Endodermal cell (in vitro differentiated cells): ENCODE measurements at regions not wholly inside any gene's neighbourhood (a gene's known extent, or its start where the extent isn't known, plus 50 kb on each side); places are given as distances from the start of the nearest gene placed in this dataset.
A peak's percentile ranks its signal among the peaks of the same experiment; 100 is the strongest.

Source experiments
- DNase-seq: peaks from one replicate; pipeline ENCODE4 v3.0.0-alpha.2; 2017
- H3K27ac ChIP-seq: 2 replicates; pipeline ENCODE4 v1.5.1; 2013; ENCODE audit warnings: mild to moderate bottlenecking, low read depth, low read length, moderate library complexity
- H3K27me3 ChIP-seq: 2 replicates; pipeline ENCODE4 v1.6.1; 2013; ENCODE audit warnings: mild to moderate bottlenecking, low read length, moderate library complexity; ENCODE audit not compliant: insufficient read depth, control insufficient read depth, poor library complexity, severe bottlenecking
- H3K36me3 ChIP-seq: 2 replicates; pipeline ENCODE4 v1.7.0; 2013; ENCODE audit warnings: mild to moderate bottlenecking, low read length, moderate library complexity; ENCODE audit not compliant: control insufficient read depth, insufficient read depth
- H3K4me1 ChIP-seq: one replicate; pipeline ENCODE4 v1.7.0; 2013; ENCODE audit warnings: low read length; ENCODE audit not compliant: control insufficient read depth, insufficient read depth
- H3K4me3 ChIP-seq: 2 replicates; pipeline ENCODE4 v1.5.1; 2013; ENCODE audit warnings: mild to moderate bottlenecking, low read length, moderate library complexity
- H3K9ac ChIP-seq: 2 replicates; pipeline ENCODE4 v1.6.1; 2013; ENCODE audit warnings: mild to moderate bottlenecking, low read length, moderate library complexity; ENCODE audit not compliant: poor library complexity, severe bottlenecking; ENCODE audit errors: extremely low read depth
- H3K9me3 ChIP-seq: 2 replicates; pipeline ENCODE4 v1.6.1; 2013; ENCODE audit warnings: mild to moderate bottlenecking, low read length, moderate library complexity; ENCODE audit not compliant: control insufficient read depth
- H3K27ac Mint-ChIP-seq: 2 replicates; pipeline ENCODE4 v1.8.0; 2020; ENCODE audit warnings: mixed read lengths
- H3K27me3 Mint-ChIP-seq: 2 replicates; pipeline ENCODE4 v1.8.0; 2021; ENCODE audit warnings: mild to moderate bottlenecking, mixed read lengths; ENCODE audit not compliant: insufficient read depth
- H3K36me3 Mint-ChIP-seq: 2 replicates; pipeline ENCODE4 v1.8.0; 2020; ENCODE audit warnings: low read depth, mixed read lengths
- H3K4me1 Mint-ChIP-seq: 2 replicates; pipeline ENCODE4 v1.8.0; 2020; ENCODE audit warnings: mixed read lengths
- H3K4me3 Mint-ChIP-seq: 2 replicates; pipeline ENCODE4 v1.8.0; 2020; ENCODE audit warnings: mild to moderate bottlenecking, moderate library complexity, mixed read lengths
- H3K9me3 Mint-ChIP-seq: 2 replicates; pipeline ENCODE4 v1.8.0; 2020; ENCODE audit warnings: mild to moderate bottlenecking, mixed read lengths
- CTCF ChIP-seq: fragments of 200-600 bp; sonication (generic); conservative IDR thresholded peaks from 2 replicates; pipeline ENCODE4 v1.5.0; 2021; ENCODE audit warnings: antibody characterized with exemption, mild to moderate bottlenecking
- WGBS, 2 experiments: methylation state at CpG; one replicate each; pipeline versions ENCODE4 v1.1.5 to v1.1.7; 2013; ENCODE audit warnings: missing lambda C conversion rate in 2 of 2, mixed read lengths in 1 of 2; ENCODE audit not compliant: insufficient coverage in 1 of 2, insufficient read length in 1 of 2; 5-methylcytosine and 5-hydroxymethylcytosine counted together

- Histone ChIP-seq H3K4me1 (peaks cover 12% of the 10 kb centered on the region), H3K4me3 (no peak overlapping the region), H3K27ac (no peak overlapping the region), H3K36me3 (no peaks in the 10 kb centered on the region), H3K9me3 (peaks cover 23% of the 10 kb centered on the region), H3K27me3 (no peaks in the 10 kb centered on the region), H3K9ac (no peak overlapping the region)
- Mint-ChIP-seq H3K36me3 (peaks cover 3% of the 10 kb centered on the region), H3K4me1 (no peaks in the 10 kb centered on the region), H3K27me3 (no peaks in the 10 kb centered on the region), H3K9me3 (peaks cover 29% of the 10 kb centered on the region), H3K4me3 (no peak overlapping the region), H3K27ac (no peak overlapping the region)
- DNase-seq: no peak
- no peak for TF ChIP-seq CTCF
- 96 to 97% methylated on average over 5 to 7 of the region's 7 CpGs for WGBS, 2 experiments
These were observed 259.1 kb upstream of the KLF6 start for GRCh38 chr10:4043897-4044665.

GRCh38 chr10:4041635-4042034 lies 256.6 kb upstream of the KLF6 start:
- no peak for TF ChIP-seq CTCF
- WGBS, 2 experiments: 96 to 98% methylated on average over 5 of the region's 5 CpGs
- H3K4me3 Mint-ChIP-seq: no peak overlapping the region
- H3K4me1 Mint-ChIP-seq: no peaks in the 10 kb centered on the region
- Histone ChIP-seq H3K27me3 (no peaks in the 10 kb centered on the region), H3K27ac (no peak overlapping the region), H3K9me3 (peaks cover 23% of the 10 kb centered on the region), H3K9ac (no peak overlapping the region), H3K4me1 (no peaks in the 10 kb centered on the region), H3K4me3 (peak overlapping the region; percentile 15), H3K36me3 (no peaks in the 10 kb centered on the region)
- no peak for DNase-seq
- no peak overlapping the region for H3K27ac Mint-ChIP-seq
- H3K9me3 Mint-ChIP-seq: peaks cover 29% of the 10 kb centered on the region
- H3K27me3 Mint-ChIP-seq: no peaks in the 10 kb centered on the region
- peaks cover 3% of the 10 kb centered on the region for H3K36me3 Mint-ChIP-seq

GRCh38 chr10:4038000-4038399 lies 253.0 kb upstream of the KLF6 start:
- H3K36me3 ChIP-seq: no peaks in the 10 kb centered on the region
- WGBS, 2 experiments: 93 to 100% methylated on average over 3 to 4 of the region's 4 CpGs
- peaks cover 25% of the 10 kb centered on the region for H3K9me3 Mint-ChIP-seq
- peaks cover 23% of the 10 kb centered on the region for H3K9me3 ChIP-seq
- no peaks in the 10 kb centered on the region for H3K4me1 ChIP-seq
- H3K4me3 ChIP-seq: no peak overlapping the region
- H3K4me3 Mint-ChIP-seq: no peak overlapping the region
- no peaks in the 10 kb centered on the region for H3K4me1 Mint-ChIP-seq
- no peak overlapping the region for H3K27ac Mint-ChIP-seq
- no peak for TF ChIP-seq CTCF
- H3K27ac ChIP-seq: no peak overlapping the region
- H3K36me3 Mint-ChIP-seq: peaks cover 3% of the 10 kb centered on the region
- H3K27me3 ChIP-seq: no peaks in the 10 kb centered on the region
- no peaks in the 10 kb centered on the region for H3K27me3 Mint-ChIP-seq
- no peak overlapping the region for H3K9ac ChIP-seq
- no peak for DNase-seq
